RWPE1 (cell line): ENCODE measurements at regions not wholly inside any gene's neighbourhood (a gene's known extent, or its start where the extent isn't known, plus 50 kb on each side); places are given as distances from the start of the nearest gene placed in this dataset.

Experiments
- CTCF ChIA-PET: fragments of 350-600 bp; sonication (Branson Sonifier 250); formaldehyde crosslinking; extraction: SDS; loops from one replicate; lab custom pipeline; 2021; lab: Yijun Ruan, JAX
- POLR2A ChIA-PET: fragments of 400-600 bp; formaldehyde crosslinking; extraction: SDS; loops from one replicate; lab custom pipeline; 2020; ENCODE audit warnings: antibody characterized with exemption; ENCODE audit not compliant: low non-redundant PET; lab: Yijun Ruan, JAX
- DNase-seq: peaks from one replicate; pipeline ENCODE4 v3.0.0; 2012; ENCODE audit warnings: low spot score
- H3K27ac ChIP-seq: fragments of 450-650 bp; 2 replicates; pipeline ENCODE4 v1.5.1; 2017
- CTCF ChIP-seq: fragments of 450-650 bp; conservative IDR thresholded peaks from 2 replicates; pipeline ENCODE4 v1.5.1; 2017; ENCODE audit warnings: low read depth, mild to moderate bottlenecking

GRCh38 chr13:22495819-22496218, 685.0 kb upstream of the SGCG start:
- ChIA-PET POLR2A (no interaction called here), CTCF (no interaction called here)
- H3K27ac ChIP-seq, result no peak overlapping the region
- DNase-seq, result no peak
- TF ChIP-seq CTCF, result no peak

DNA sequence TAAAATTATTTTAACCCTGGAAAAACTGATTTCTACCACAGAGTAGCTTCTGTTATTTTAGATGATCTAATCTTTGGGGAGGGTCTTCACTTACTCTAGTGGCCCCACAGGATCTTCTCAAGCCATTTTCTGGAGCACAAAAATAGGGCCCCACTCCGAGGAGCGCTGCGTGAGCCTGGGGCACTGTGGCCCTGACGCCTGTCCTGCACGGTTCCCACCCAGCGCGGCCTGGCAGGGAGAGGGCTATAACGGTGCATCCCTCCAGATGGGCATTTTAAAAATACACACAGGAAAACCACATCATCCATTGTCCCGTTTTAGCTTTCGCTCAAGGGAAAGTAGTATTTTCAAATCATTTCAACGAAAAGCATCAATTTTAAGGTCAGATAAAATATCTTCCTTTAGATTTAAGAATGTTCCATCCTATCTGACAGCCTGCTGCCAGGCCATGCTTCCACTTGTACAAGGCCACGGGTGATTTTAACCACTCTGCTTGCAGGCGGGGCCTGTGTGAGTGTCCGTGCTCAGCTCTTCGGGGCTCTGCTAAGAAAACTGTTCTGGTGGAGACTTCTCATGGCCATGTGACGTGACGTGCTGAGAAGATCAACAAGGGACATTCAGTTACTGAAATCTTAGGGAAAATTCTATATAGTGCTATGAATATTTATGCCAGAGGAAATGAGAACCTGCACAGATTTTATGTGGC, 683.8 kb upstream of the SGCG start:
- ChIA-PET POLR2A (no interaction called here), CTCF (interaction anchor here (0.6 kb wide), 1 partner anchor 606 kb away, joined by 4 read pairs; no protein-coding TSS in a partner anchor)
- no peak for TF ChIP-seq CTCF
- no peak overlapping the region for H3K27ac ChIP-seq
- DNase-seq, result no peak

DNA sequence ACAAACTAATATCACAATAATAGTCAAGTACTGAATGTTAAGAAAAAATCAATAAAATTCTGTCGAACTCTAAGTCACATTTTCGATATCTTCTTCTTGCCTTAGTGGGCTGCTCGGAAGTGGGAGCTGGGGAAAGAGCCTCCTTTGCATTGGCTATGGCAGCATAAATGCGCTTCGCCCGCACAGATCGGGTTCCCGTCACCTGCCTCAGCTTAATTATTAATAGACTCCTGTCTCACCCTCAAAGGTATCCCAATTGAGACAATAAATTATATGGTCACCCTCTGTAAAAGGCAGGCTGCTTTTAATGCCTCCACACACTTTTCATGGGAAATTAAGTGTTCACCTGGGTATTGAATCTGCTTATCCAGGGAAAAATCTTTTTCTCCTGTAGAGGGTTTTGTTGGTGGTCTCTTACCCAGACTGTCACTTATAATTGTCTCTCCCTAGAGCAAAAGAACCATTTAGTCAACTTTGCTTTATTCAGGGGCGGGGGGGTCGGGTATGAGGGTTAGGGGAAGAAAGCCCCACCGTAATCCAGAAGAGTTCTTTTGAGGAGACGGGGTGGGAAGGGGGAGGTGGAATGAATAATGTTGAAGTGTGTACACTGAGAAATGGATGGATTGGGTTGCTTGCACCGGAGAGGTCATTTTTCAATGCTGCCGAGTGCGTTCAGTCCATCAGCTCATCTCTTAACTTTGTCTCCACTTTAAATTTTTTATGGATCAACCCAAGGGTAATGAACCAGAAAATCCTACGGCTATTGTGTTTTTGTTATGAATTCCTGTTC, 682.6 kb upstream of the SGCG start:
- ChIA-PET CTCF (interaction anchor here (0.6 kb wide), 2 partner anchors 8 to 605 kb away, joined by 3 to 4 read pairs; no protein-coding TSS in a partner anchor), POLR2A (no interaction called here)
- TF ChIP-seq CTCF, result no peak
- no peak for DNase-seq
- no peak overlapping the region for H3K27ac ChIP-seq

GRCh38 chr13:22499919-22500318, 680.9 kb upstream of the SGCG start:
- no peak overlapping the region for H3K27ac ChIP-seq
- CTCF ChIA-PET, result no interaction called here
- POLR2A ChIA-PET, result no interaction called here
- no peak for DNase-seq
- no peak for TF ChIP-seq CTCF

DNA sequence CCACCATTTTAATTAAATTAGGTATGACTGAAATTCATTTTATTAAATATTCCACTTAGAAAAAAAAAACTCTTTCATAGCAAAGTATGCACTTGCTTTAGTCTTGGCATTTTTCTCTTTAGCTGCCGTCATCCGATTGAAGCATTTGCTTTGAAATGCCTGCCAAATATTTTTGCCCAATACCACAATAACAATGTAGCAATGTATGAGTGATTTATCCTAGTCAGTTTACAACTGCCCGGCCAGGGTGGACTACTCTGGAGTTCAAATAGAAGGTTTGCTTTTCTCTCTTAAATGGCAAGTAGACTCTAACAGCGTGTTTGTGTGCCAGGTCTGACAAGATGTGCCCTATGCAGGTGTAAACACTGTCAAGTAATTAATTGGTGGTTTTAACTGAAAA, 675.3 kb upstream of the SGCG start:
- DNase-seq, result no peak
- TF ChIP-seq CTCF, result no peak

DNA sequence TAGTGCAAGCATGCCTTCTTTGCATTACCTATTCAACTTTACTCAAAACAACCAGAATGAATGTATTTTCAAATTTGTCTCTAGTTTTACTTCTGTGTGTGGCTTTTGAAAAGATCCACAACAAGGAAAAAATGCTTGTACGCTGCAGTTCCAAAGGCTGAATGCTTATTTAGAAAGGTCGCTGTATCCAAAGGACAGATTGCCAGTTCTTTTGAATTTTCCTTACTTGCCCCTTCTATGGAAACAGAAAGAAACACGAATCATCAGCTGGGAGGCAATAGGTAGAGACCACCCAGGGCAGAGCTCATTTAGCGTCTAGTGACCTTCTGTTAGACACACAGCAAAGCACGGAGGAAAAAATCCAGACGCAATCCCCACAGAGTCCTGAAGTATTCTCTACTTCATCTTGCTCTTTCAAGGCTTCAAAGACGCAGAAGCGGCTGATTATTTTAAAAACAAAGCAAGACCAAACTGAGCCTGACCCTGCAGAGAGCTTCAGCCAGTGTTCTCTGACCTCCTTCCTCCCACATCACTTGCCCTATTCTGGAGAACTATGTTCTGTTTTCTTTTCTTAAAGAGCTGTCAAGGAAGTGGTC, 674.6 kb upstream of the SGCG start:
- ChIA-PET CTCF (interaction anchor here (0.6 to 0.8 kb wide), 2 partner anchors 8 to 1029 kb away, joined by 3 read pairs; no protein-coding TSS in a partner anchor), POLR2A (no interaction called here)
- no peak overlapping the region for H3K27ac ChIP-seq
- no peak for TF ChIP-seq CTCF
- no peak for DNase-seq

More for the DNA sequence above, 675.3 kb upstream of the SGCG start:
- POLR2A ChIA-PET, result no interaction called here
- H3K27ac ChIP-seq, result no peak overlapping the region
- CTCF ChIA-PET, result no interaction called here
